ENCODE measurements at regions not wholly inside any gene's neighbourhood (a gene's known extent, or its start where the extent isn't known, plus 50 kb on each side); places are given as distances from the start of the nearest gene placed in this dataset.

- Histone ChIP-seq H2AFZ (ENCODE audit: low read length) (no peak overlapping the region), H4K91ac (replicated peaks; ENCODE audit: insufficient read length, low read length) (no peak overlapping the region), H3K23ac (ENCODE audit: insufficient read length) (no peak overlapping the region), H3K14ac (ENCODE audit: insufficient read length) (no peak overlapping the region), H3K27ac (ENCODE audit: low read depth, low read length) (no peak overlapping the region), H3K18ac (ENCODE audit: extremely low read depth, low read length) (no peak overlapping the region), H3K79me2 (ENCODE audit: control insufficient read depth in 1 of 2, insufficient read depth in 2 of 2, low read length in 2 of 2) (no peaks in the 10 kb centered on the region), H2BK120ac (replicated peaks; ENCODE audit: low read depth, low read length) (no peak overlapping the region), H2BK20ac (ENCODE audit: low read length) (no peak overlapping the region), H4K20me1 (replicated peaks in 1 of 2; ENCODE audit: control insufficient read depth in 1 of 2, insufficient read depth in 2 of 2, low read length in 2 of 2) (no peaks in the 10 kb centered on the region), H3K4me3 (ENCODE audit: extremely low read depth in 1 of 4, insufficient read depth in 2 of 4, low read depth in 3 of 4, low read length in 4 of 4) (no peak overlapping the region), H2AK5ac (ENCODE audit: low read depth, low read length) (no peak overlapping the region), H4K5ac (ENCODE audit: insufficient read length, low read depth, low read length) (no peak overlapping the region), H3K9me3 (ENCODE audit: insufficient read depth in 2 of 2, low read depth in 1 of 2, low read length in 1 of 2) (peaks cover 5 to 9% of the 10 kb centered on the region in 2 experiments; a peak in 2 of 4 replicates), H3K4me1 (replicated peaks in 1 of 4; ENCODE audit: control insufficient read depth in 3 of 4, insufficient read depth in 4 of 4, low read length in 3 of 4) (no peaks in the 10 kb centered on the region), H2BK5ac (ENCODE audit: low read depth, low read length) (no peak overlapping the region), H2BK12ac (ENCODE audit: low read depth, low read length) (no peak overlapping the region), H2BK15ac (ENCODE audit: low read length) (no peak overlapping the region), H3K9ac (replicated peaks in 1 of 4; ENCODE audit: extremely low read depth in 1 of 4, low read depth in 3 of 4, low read length in 3 of 4) (no peak overlapping the region), H3K4me2 (ENCODE audit: insufficient read depth in 1 of 2, low read depth in 2 of 2, low read length in 2 of 2) (no peak overlapping the region), H3K27me3 (replicated peaks in 1 of 4; ENCODE audit: control insufficient read depth in 3 of 4, extremely low read depth in 1 of 4, insufficient read depth in 3 of 4, low read length in 3 of 4) (no peaks in the 10 kb centered on the region), H3K79me1 (ENCODE audit: low read depth, low read length) (no peaks in the 10 kb centered on the region), H3K56ac (replicated peaks; ENCODE audit: insufficient read length, low read depth, low read length) (no peak overlapping the region), H4K8ac (ENCODE audit: extremely low read depth, insufficient read depth, low read length) (no peak overlapping the region), H3K23me2 (ENCODE audit: low read depth, low read length) (no peaks in the 10 kb centered on the region), H3K36me3 (ENCODE audit: control insufficient read depth in 2 of 4, insufficient read depth in 4 of 4, low read length in 3 of 4) (no peaks in the 10 kb centered on the region), H3K4ac (replicated peaks; ENCODE audit: insufficient read length, low read depth, low read length) (no peak overlapping the region)
- WGBS, 2 experiments (ENCODE audit: extremely low coverage in 1 of 2, insufficient coverage in 1 of 2, insufficient read length in 1 of 2, insufficient replicate concordance in 2 of 2, low coverage in 1 of 2, low lambda C conversion rate in 2 of 2, missing lambda C conversion rate in 1 of 2) = 99% methylated on average over 5 of the region's 5 CpGs; no CpG with 5 or more reads in 1 of the 2 experiments
- ChIA-PET POLR2A (ENCODE audit: partially characterized antibody) (no interaction called here), CTCF (ENCODE audit: partially characterized antibody) (interaction anchor here (0.9 to 1.3 kb wide), 2 partner anchors 9 to 131 kb away, joined by 3 to 4 read pairs; no protein-coding TSS in a partner anchor)
- DNase-seq (ENCODE audit: low read depth in 1 of 2, low spot score in 2 of 2) (no peak), FAIRE-seq (no peak)
- TF ChIP-seq YY1 (IDR thresholded peaks at IDR 0.05; ENCODE audit: low read depth, low read length) (no peak), CHD1 (IDR thresholded peaks at IDR 0.05; ENCODE audit: low read depth, low read length) (no peak), EP300 (IDR thresholded peaks at IDR 0.05; ENCODE audit: borderline replicate concordance in 1 of 2, low read depth in 2 of 2, low read length in 2 of 2) (peak in 1 of 2 experiments; percentile 92; a peak in 1 of 3 replicates)
These were observed 207.8 kb upstream of the KIT start for GRCh38 chr4:54449999-54450398.
